EH (cell line): ENCODE measurements at regions not wholly inside any gene's neighbourhood (a gene's known extent, or its start where the extent isn't known, plus 50 kb on each side); places are given as distances from the start of the nearest gene placed in this dataset.

Experiments
- DNase-seq: peaks from one replicate; pipeline ENCODE4 v3.0.0-alpha.2; 2015; ENCODE audit warnings: low read depth

DNA sequence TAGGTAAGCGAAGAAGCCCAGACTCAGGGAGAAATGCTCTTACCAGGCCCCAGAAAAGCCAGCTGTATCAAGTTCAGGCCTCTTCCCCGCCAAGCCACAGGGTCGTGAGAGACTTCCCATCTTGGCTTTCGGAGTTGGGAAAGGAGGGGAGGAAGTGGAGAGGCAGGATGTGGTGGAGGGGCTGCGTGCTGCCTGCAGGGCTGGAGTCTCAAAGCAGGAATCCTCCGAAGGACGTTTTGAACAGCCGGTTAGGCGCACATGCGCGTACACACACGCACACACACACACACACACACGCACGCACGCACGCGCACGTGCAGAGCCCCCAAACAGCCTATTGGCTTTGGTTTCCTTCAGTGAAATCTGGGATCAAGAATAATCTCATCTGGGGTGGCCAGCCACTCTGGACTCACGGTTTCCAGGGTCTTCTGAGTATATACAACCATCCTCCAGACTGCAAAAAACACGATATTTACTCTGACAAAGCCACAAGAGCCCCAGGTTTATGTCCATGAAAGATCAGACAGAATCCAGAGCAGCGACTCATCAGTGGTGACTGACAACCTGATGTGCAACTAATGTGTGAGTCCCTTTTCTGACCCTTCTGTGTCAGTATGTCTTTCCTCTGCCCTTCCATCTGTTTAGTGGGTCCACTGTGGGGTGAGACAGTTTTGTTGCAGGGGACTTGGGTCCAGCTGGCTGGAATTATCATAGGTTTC lies 115.0 kb upstream of the ZNF438 start:
- peak; percentile 90 for DNase-seq

DNA sequence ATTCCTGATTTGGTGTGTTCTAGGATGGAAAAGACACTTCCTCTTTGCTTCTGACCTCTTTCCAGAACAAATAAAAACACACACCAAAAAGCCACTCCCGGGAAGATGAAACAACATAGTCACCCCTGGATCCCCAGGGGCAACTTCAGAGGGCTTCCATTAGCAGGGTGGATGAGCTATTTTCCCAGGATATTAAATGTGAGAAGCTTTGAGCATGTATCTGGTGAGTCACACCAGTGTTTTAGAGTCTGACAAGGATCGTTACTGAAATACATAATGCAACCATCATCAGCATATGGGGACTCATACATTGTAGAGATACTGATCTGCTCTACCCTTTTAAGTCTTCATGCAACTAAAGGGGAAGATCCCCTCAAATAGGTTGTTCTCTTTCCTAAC lies 115.5 kb upstream of the ZNF438 start:
- DNase-seq = peak; percentile 91

DNA sequence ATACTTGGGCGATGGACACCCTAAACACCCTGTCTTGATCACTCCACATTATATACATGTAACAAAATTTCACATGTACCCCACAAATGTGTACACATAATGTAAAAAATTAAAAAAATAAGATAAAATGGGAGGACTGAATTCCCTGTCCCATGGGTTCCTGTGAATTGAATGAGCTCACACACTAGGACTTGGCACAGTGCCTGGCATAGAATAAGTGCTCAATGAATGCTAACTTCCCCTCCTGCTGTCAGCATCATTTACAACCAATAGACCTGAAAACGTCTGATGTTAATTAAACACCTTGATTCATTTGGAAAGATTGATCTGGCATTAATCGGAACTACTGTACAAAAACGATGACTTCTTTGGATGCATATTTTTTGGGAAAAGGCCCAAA lies 117.3 kb upstream of the ZNF438 start:
- DNase-seq = peak; percentile 37

- DNase-seq = no peak
Measured at GRCh38 chr10:31149835-31150512, 118.3 kb upstream of the ZNF438 start.

- no peak for DNase-seq
Measured at GRCh38 chr10:31151301-31151700, 119.6 kb upstream of the ZNF438 start.

DNA sequence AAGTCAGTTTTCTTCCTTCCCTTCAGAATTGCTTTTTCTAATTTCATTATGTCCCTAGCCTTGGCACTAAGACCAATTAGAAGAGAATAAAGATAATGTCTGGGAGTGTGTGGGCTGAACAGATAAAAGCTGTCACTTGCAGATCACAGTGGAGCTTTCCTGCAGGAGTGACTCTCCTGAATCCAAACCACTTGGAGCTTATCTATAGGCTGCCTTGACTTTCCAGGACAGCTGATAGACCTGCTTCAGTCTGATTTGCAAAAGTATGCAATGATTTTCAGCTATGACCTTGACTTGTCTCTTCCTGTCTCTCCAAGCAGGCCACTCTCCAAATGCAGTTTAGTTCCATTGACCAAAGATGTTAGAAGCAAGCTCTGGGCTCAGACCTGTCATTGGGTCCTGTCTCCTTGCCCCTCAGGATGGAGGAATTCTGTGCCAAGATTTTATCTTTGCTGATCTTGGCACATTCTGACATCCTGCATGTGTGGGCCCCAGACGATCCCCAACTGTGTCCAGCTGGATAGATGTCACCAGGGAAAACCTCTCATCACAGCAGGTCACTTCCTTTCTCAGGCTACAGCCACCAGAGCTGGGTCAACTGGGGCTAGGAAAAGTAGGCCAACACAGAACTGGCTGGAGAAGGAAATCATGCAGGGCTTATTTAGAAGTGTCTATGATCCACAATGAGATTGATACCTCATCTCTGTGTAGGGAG lies 120.9 kb upstream of the ZNF438 start:
- peak; percentile 56 for DNase-seq

DNA sequence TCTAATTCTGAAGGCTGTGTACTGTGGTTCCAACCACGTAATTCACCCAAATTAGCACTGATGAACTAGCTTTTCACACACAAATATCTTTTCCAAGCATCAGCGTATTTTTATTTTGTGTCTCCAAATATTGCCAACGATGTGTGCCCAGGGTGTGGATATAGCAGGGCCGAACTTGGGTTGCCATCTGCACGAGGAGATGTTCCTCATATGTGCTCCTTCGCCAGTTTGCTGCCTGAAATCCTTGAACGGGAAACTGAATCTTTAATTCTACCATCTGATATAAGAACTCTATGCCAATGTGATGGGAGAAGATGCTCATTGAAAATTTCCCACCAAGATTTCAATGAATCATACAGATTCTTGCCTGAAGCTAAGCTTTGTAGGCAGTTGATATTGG lies 121.5 kb upstream of the ZNF438 start:
- DNase-seq = no peak

GRCh38 chr10:31153692-31154091 lies 122.0 kb upstream of the ZNF438 start:
- no peak for DNase-seq

- no peak for DNase-seq
Measured at GRCh38 chr10:31154996-31155395, 123.3 kb upstream of the ZNF438 start.

- DNase-seq = peak; percentile 89
Measured at GRCh38 chr10:31157123-31158010, 125.7 kb upstream of the ZNF438 start.

DNA sequence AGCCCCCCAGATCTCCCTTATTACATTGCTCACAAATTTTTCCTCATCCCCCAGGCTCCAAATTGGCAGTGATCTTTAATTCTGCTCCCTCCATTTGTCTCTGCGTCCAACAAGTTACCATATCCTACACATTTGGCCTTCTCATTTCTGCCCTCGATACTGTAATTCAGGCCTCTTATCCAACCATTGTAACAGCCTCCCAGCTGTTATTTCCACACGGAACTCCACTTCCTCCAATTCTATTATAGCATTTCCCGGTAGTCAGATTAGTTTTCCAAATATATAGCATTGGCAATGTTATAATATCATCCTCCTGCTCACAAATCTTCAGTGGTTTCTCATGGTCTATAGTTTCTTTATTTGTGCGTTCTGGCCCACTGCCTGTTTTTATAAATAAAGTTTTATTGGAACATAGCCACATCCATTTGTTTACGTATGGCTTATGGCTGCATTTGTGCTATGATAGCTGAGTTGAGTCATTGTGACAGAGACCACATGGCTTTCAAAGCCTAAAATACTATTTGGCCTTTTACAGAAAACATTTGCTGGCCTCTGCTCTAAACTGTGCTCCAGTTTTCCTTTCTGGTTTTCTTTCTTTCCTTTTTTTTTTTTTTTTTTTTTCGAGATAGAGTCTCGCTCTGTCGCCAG lies 126.5 kb upstream of the ZNF438 start:
- DNase-seq = peak; percentile 43

- DNase-seq = no peak
Measured at GRCh38 chr10:31166606-31167005, 134.9 kb upstream of the ZNF438 start.

DNA sequence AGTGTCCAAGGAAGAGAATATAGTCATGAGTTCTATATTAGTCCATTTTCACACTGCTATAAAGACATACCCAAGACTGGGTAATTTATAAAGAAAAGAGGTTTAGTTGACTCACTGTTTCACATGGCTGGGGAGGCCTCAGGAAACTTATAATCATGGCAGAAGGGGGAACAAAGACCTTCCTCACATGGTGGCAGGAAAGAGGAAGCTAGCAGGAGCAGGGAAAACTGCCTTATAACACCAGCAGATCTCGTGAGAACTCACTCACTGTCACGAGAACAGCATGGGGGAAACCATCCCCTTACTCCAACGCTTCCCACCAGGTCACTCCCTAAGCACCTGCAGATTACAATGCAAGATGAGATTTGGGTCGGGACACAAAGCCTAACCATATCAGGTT lies 139.0 kb upstream of the ZNF438 start:
- DNase-seq = no peak

DNA sequence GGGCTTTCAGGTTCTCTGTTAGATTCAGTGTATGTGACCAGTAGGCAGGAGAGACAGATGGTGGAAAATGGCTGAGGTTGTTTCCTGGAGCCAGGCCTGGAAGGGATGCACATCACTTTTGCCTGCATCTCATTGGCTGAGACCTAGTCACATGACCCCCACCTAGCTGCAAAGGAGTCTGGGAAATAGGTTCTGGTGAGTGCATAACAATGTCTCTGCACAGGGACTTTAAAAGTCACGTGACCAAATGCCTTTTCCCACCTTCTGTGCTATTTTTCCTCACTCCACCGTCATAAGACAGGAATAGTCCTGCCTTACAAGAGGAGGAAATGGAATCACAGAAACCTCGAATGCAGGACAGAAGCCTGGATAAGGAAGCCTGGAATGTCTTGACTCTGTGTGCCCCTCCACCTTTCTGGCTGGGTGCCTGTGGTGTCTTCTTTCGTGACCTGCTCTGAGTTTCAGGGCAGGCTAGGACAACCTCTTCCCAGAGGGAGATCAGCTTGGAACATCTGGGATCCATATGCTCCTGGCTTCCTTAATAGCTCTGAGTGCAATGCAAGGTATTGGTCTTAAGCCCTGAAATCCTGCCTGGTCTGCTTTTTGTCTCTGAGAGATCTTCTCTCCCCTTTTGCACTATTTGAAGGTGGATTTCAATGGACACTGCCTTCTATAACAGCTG lies 139.9 kb upstream of the ZNF438 start:
- DNase-seq = peak; percentile 75

DNA sequence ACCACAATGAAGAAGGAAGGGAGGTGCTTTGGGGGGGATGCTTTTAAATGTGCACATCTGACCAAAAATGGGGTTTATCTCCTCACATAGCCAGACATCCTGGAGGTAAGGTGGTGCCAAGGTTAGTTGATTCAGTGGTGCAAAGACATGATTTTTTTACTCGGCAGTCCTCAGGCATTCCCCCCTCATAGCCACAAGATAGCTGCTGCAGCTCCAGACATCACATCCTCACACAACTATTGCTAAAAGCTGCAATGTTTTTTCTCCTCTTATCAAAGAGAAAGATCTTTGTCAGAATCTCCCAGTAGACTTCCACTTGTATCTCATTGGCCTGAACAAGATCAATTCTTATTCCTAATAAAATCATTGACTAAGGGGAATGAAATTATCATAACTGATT lies 141.3 kb upstream of the ZNF438 start:
- DNase-seq = no peak

DNA sequence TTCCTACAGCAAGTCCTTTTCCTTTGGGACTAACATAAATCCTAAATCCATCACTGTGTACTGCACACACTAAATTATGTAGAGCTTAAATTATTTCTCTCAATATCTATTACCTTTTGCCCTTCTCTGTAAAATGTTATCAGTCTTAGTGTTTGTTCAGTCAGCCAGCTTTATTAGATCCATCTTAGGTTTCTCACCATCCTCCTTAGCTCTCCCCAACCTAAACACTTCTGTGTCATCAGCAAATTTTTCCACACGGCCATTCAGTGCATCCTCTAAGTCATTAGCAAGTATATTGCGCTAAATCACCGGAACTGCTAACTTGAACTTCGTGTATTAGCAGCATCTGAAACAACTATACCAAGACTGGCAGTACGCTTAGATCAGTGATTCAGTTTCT lies 142.1 kb upstream of the ZNF438 start:
- no peak for DNase-seq

DNA sequence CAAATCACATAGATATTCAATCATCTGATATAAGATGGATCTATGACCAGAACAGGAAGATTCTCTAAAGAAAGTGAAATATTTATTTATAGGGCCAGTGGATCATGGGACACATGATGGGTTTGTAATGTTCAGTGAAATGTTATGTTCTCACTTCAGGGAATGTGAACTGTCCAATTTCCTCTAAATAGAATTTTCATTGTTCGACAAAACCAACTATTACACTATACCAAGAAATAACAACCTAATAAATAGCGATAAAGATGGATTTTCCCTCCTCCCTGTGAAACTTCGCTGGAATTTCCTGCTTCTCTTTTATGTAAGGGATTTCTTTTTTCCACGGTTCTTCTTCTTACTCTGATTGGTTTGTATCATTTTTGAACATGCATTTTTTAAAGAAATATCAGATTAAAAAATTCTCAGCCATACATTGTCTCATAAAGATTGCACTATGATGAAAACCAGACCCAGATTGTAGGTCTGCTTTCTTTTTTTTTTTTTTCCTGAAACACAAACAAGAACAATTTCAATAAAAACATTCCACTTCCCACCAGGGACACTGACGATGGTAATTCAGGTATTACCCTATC lies 139.8 kb upstream of the ZEB1 start:
- no peak for DNase-seq

DNA sequence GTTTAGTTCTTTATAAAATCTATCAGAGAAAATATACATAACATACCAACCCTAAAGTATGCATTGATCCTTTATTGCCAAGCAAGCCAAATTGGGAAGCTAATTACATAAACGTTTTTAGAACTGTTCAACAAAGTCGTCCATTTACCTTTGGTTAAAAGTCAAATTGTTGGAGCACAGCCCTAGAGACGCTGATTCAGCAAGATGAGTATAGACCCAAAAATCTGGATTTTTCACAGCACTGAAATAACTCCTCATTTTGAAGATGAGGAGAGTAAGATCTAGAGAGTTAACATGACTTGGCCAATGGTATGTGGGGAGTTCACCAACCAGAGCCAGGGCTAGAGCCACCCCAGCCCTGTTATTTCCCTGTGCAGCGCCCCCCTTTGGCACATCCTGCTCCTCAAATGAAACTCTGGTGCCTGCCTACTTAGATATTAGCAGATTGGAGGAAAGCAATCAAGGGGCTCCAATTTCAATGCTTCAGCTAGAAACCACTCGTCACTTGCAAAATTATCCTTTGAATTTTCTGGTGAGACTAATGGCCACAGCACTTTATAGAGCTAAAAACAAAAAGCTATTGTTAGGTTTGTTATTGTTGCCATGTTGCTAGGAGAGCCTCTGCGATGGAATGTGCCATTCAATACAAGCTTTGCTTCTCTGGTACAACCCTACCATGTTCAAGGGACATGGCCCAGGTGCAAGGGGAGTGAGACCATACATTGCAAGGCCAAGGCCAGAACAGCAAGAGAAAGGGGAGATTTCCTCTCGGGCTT lies 132.6 kb upstream of the ZEB1 start:
- DNase-seq = no peak

DNA sequence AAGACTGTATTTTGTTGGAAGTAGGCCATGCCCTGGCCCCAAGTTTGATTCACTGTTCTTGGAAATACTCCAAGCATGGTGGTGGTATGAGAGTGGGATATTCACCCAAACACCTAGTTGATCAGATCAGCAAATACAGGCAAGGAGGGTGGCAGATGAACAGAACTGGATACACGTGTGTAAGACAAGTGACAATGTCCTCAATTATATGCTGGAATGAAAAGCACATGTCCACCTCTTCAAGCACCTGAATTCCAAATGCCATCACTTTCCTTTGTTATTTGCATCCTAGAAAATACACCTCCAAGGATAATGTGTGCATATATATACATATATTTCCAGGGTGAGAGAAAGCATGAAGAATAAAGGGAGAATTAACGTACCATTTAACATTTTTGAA lies 131.8 kb upstream of the ZEB1 start:
- DNase-seq = no peak
